Activated CD8-positive, alpha-beta memory T cell treated with anti-CD3 and anti-CD28 coated beads, Interleukin-2, amount 10 ng/mL, durations not matched to agents 7 days and 5 days (primary cell): ENCODE measurements at regions not wholly inside any gene's neighbourhood (a gene's known extent, or its start where the extent isn't known, plus 50 kb on each side); places are given as distances from the start of the nearest gene placed in this dataset.
"Not testable (repeated sequence)": the region's sequence is repeated elsewhere in the genome, so short reads cannot be mapped to it uniquely, and the experiment has no call there.

Source experiments
- ATAC-seq: fragments of 150-1000 bp; cut with Tn5 transposase; one replicate; pipeline ENCODE4 v1.10.0; 2021; ENCODE audit warnings: moderate library complexity
- CTCF ChIA-PET: fragments of 350-600 bp; sonication (Branson Sonifier 250); formaldehyde crosslinking; loops from one replicate; lab custom pipeline; 2021; ENCODE audit warnings: antibody characterized with exemption; lab: Charles Lee
- DNase-seq: peaks from one replicate; pipeline ENCODE4 v3.0.0-alpha.2; 2020
- H3K27ac Mint-ChIP-seq: one replicate; pipeline ENCODE4 v1.8.0; 2021; ENCODE audit warnings: mild to moderate bottlenecking, mixed read lengths
- H3K27me3 Mint-ChIP-seq: one replicate; pipeline ENCODE4 v1.8.0; 2021; ENCODE audit warnings: mixed read lengths
- H3K36me3 Mint-ChIP-seq: one replicate; pipeline ENCODE4 v1.8.0; 2021; ENCODE audit warnings: mild to moderate bottlenecking, mixed read lengths
- H3K4me1 Mint-ChIP-seq: one replicate; pipeline ENCODE4 v1.8.0; 2021; ENCODE audit warnings: mixed read lengths
- H3K4me3 Mint-ChIP-seq: one replicate; pipeline ENCODE4 v1.8.0; 2021; ENCODE audit warnings: mild to moderate bottlenecking, moderate library complexity, mixed read lengths
- H3K9me3 Mint-ChIP-seq: one replicate; pipeline ENCODE4 v1.8.0; 2022; ENCODE audit warnings: low read depth, mixed read lengths

DNA sequence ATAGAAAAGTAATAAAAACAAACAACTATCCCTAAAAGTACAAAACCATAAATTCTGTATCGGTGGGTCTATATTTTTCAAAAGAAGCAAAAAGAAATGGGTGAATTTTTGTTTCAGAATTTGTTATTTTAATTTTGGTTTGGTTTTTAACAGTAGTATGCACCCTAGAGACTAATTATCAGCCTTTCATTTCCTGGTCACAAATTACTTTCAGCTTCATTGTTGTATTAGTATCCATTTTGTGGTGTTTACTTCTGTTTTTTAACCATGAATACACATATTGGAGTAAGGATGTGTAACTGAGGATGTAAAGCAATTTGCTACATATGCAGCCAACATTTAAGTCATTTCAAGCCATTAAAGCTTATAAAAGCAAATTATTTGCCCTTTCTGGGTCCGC lies 97.8 kb downstream of the LUZP4 start:
- Mint-ChIP-seq H3K4me1 (no peaks in the 10 kb centered on the region), H3K36me3 (no peaks in the 10 kb centered on the region), H3K9me3 (no peaks in the 10 kb centered on the region), H3K27me3 (no peaks in the 10 kb centered on the region), H3K4me3 (no peak overlapping the region), H3K27ac (no peak overlapping the region)
- DNase-seq (no peak), ATAC-seq (no peak)
- CTCF ChIA-PET = no interaction called here

DNA sequence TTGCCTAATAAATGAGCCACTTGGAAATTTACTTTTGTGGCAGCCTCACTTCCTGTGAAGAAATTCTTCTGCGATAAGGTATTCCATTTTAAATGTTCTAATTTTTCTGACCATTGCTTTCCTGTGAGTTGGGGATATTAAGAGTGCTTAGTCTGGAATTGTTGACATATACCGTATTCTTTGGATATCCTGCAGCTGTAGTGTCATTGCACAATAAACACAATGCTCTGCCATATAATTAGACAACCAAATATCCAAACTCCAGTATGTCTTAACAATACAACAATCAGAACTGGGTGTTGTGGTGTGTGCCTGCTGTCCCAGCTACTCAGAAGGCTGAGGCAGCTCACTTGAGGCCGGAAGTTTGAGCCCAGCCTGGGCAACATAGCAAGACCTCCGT lies 99.4 kb downstream of the LUZP4 start:
- Mint-ChIP-seq H3K4me1 (no peaks in the 10 kb centered on the region), H3K4me3 (no peak overlapping the region), H3K36me3 (no peaks in the 10 kb centered on the region), H3K9me3 (no peaks in the 10 kb centered on the region), H3K27me3 (no peaks in the 10 kb centered on the region), H3K27ac (no peak overlapping the region)
- CTCF ChIA-PET = no interaction called here
- ATAC-seq (no peak), DNase-seq (no peak)

DNA sequence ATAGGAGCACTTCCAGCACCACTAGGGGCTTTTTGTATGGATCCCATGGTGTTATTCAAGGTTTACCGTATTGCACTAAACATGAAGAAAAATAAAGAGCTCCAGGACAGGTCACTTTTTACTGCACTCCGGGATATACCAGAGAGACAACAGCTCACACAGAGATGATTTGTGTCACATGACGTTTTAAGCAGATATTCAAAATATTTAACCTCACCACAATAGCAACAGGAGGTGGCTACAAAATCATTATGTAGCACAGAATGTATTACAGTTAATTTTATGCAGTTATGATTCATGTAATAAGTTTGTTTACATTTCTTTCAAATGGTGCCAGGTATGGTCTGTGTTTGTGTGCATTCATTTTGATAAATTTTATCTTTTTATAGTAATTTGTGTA lies 100.6 kb downstream of the LUZP4 start:
- CTCF ChIA-PET = no interaction called here
- Mint-ChIP-seq H3K27me3 (no peaks in the 10 kb centered on the region), H3K27ac (no peak overlapping the region), H3K4me3 (no peak overlapping the region), H3K36me3 (no peaks in the 10 kb centered on the region), H3K9me3 (no peaks in the 10 kb centered on the region), H3K4me1 (no peaks in the 10 kb centered on the region)
- no peak for DNase-seq
- ATAC-seq = no peak

DNA sequence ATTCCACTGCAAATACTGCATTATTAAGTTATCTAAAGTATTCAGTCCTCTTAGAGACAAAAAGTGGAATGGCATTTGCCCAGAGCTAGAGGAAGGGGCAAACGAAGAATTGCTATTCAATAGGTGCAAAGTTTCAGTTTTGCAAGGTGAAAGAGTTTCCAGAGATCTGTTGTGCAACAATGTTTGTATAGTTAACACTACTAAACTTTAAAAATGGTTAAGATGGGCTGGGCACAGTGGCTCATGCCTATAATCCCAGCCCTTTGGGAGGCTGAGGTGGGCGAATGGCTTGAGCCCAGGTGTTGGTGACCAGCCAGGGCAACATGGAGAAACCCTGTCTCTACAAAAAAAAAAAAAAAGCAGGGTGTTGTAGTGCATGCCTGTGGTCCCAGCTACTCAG lies 102.5 kb downstream of the LUZP4 start:
- CTCF ChIA-PET = no interaction called here
- ATAC-seq (no peak), DNase-seq (no peak)
- Mint-ChIP-seq H3K27me3 (no peaks in the 10 kb centered on the region), H3K27ac (no peak overlapping the region), H3K4me1 (no peaks in the 10 kb centered on the region), H3K4me3 (no peak overlapping the region), H3K9me3 (no peaks in the 10 kb centered on the region), H3K36me3 (no peaks in the 10 kb centered on the region)

DNA sequence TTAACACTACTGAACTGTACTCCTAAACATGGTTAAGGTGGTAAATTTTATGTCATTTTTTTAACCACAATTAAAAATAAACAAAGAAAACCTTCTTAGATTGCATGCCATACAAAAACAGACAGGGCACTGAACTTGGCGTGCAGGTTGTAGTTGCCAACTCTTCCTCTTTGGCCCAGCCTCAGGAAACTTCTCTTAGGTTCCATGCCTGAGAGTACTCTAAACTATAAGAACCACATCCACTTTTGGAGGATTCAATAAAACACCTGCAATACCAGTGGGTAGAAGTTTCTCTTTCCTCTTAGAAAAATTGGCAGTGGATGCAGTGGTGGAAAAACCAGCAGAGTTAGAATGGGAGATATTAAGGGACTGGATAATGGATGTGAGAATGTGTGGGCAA lies 103.4 kb downstream of the LUZP4 start:
- H3K27me3 Mint-ChIP-seq = no peaks in the 10 kb centered on the region
- H3K9me3 Mint-ChIP-seq = no peaks in the 10 kb centered on the region
- no peaks in the 10 kb centered on the region for H3K36me3 Mint-ChIP-seq
- ATAC-seq = no peak
- no peak for DNase-seq
- no peak overlapping the region for H3K27ac Mint-ChIP-seq
- H3K4me3 Mint-ChIP-seq = no peak overlapping the region
- H3K4me1 Mint-ChIP-seq = no peaks in the 10 kb centered on the region
- CTCF ChIA-PET = no interaction called here

DNA sequence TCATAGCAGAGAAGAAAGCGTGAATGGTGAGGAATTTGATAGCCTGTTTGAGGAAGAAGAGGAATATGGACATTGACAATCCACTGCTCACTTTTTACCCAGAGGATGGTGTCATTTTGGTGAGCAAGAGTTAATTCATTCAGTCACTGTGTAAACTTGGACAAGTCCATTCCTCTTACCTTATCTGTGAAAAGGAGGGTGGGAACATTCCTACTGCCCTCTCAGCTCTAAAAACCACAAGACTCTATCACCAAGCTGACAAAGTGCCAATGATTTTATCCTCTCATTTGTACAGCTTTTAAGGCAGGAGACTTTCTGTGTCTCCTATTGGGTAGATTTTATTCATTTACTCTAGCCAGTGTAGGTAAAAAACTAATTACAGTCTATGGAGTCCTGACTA lies 103.8 kb downstream of the LUZP4 start:
- DNase-seq = no peak
- H3K4me3 Mint-ChIP-seq = no peak overlapping the region
- no peaks in the 10 kb centered on the region for H3K9me3 Mint-ChIP-seq
- no peaks in the 10 kb centered on the region for H3K4me1 Mint-ChIP-seq
- CTCF ChIA-PET = no interaction called here
- H3K36me3 Mint-ChIP-seq = no peaks in the 10 kb centered on the region
- no peak overlapping the region for H3K27ac Mint-ChIP-seq
- ATAC-seq = no peak
- H3K27me3 Mint-ChIP-seq = no peaks in the 10 kb centered on the region

DNA sequence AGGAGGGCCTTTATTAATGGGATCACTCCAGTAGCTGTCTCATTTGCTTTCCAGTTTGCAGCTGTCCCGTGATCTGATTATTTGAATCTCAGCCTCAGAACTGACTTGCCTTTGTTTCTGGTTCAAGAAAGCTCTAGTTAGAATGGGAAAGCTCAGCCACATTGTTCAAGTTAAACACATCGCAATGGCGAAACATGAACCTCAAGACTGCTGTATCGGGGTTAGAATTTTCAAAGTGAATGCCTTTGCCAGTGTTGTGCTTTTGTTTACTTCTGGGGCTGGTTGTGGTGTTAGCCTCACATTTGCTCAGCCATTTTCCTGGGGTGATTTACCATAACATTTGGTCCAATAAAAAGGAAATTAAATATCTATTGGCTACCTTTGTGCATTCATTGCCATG lies 105.3 kb downstream of the LUZP4 start:
- H3K9me3 Mint-ChIP-seq, H3K4me3 Mint-ChIP-seq, H3K27ac Mint-ChIP-seq, H3K27me3 Mint-ChIP-seq, CTCF ChIA-PET, DNase-seq, H3K4me1 Mint-ChIP-seq, ATAC-seq, H3K36me3 Mint-ChIP-seq: not testable (repeated sequence)

DNA sequence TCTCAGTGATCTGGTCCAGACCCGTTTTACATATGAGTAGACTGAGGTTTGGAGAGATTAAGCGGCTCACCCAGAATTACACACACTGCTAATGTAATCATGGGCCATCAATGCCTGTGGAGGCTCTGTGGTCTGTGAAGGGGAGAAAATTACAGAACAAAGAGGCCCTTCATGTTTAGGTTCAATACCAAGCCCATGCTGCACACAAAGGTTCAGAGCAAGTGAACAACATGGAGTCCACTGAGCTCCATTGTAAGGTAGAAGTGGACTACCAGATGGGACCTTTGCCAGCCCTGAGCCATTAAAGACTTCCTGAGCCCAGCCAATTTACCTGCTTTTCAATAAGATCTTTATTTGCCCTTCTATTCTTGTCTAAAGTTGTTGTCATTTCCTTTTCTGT lies 109.8 kb downstream of the LUZP4 start:
- ATAC-seq = no peak
- H3K9me3 Mint-ChIP-seq = peaks cover 2% of the 10 kb centered on the region
- CTCF ChIA-PET = no interaction called here
- H3K4me3 Mint-ChIP-seq = no peak overlapping the region
- no peaks in the 10 kb centered on the region for H3K36me3 Mint-ChIP-seq
- H3K4me1 Mint-ChIP-seq = no peaks in the 10 kb centered on the region
- no peak overlapping the region for H3K27ac Mint-ChIP-seq
- no peaks in the 10 kb centered on the region for H3K27me3 Mint-ChIP-seq
- DNase-seq = no peak

DNA sequence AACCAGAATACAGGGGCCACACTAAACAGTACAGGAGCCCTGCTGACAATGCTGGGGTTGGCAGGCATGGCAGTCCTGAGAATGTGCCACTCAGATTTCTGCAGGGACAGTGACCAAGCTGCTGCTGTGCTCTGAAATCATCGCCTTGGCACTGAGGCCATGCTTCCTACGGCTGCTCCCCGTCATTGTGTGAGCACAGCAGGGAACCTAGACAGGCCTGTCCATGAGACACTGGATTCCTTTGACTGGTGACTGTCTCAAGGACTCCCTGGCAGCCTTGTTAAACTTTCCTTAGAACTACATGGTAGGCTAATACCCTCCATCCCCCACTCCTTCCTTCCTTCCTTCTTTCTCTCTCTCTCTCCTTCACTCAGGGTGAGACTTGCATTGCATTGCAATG lies 111.4 kb downstream of the LUZP4 start:
- CTCF ChIA-PET = no interaction called here
- no peaks in the 10 kb centered on the region for H3K4me1 Mint-ChIP-seq
- ATAC-seq (no peak), DNase-seq (no peak)
- no peak overlapping the region for H3K27ac Mint-ChIP-seq
- no peaks in the 10 kb centered on the region for H3K36me3 Mint-ChIP-seq
- H3K9me3 Mint-ChIP-seq = peaks cover 2% of the 10 kb centered on the region
- no peak overlapping the region for H3K4me3 Mint-ChIP-seq
- no peaks in the 10 kb centered on the region for H3K27me3 Mint-ChIP-seq

DNA sequence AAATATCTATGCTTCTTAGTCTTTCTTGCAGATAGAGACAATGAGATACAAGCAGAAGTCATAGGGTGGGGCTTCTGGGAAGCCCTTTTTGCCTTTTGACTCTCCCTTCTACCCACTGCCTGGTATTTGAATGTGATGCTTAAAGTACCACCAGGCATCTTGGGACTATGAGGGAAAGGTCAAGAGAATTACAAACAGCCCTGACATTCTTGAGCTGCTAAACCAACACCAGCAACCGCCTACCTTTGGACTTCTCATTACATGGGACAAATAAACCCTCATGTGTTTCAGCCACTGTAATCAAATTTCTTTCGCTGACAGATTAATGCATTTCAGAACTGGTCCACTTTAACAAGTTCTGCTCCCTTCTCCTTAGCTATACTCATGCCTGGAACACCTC lies 112.8 kb downstream of the LUZP4 start:
- Mint-ChIP-seq H3K4me3 (no peak overlapping the region), H3K27ac (no peak overlapping the region), H3K9me3 (peaks cover 2% of the 10 kb centered on the region), H3K27me3 (no peaks in the 10 kb centered on the region), H3K36me3 (no peaks in the 10 kb centered on the region), H3K4me1 (no peaks in the 10 kb centered on the region)
- ATAC-seq (no peak), DNase-seq (no peak)
- CTCF ChIA-PET = no interaction called here

DNA sequence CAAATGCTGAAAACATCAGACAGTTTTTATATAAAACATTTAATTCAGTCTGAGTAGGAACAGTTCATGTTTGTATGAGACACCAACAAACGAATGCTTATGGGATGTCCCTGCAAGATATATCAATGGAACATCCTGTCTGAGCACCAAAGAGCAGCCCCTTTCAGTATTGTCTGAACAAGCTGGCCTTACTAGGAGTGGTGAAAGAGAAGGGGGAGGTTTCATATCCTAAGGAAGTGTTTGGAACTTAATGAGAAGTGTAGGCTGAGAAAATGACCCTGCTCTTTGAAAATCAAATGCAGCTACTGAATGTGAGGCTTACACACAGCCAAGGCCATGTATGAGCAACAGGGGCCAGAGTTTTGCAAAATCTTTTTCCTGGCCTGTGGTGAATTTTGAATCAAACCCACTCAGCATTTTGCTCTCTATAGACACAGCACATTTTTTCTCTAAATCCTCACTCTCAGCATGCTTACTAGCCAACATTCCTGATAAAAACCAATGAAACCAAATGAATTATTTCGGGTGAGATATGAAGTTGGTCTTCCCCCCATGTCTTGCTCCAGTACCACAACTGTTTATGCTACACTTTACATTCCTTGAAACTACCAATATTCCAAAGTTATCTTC lies 119.4 kb downstream of the LUZP4 start:
- Mint-ChIP-seq H3K27ac (no peak overlapping the region), H3K27me3 (no peaks in the 10 kb centered on the region), H3K4me3 (no peak overlapping the region), H3K36me3 (no peaks in the 10 kb centered on the region), H3K9me3 (peaks cover 2% of the 10 kb centered on the region), H3K4me1 (no peaks in the 10 kb centered on the region)
- CTCF ChIA-PET = no interaction called here
- ATAC-seq = no peak
- DNase-seq = no peak

DNA sequence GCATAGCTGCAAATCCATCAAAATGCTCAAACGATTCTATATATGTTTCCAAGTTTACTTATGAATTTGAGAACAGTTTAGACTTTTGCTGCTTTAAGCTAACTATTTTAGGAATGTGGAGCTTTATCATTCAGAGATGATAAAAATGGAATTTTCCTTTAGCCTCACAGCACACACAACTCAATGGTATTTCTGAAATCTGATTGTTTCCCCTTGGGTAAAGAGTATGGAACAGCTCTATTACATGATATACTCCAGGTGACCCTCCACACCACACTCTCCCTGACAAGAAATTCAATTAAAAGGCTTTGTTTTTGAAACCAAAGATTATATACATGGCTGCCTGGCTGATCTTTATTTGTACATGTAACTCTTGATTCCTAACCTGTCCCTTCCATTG lies 120.0 kb downstream of the LUZP4 start:
- CTCF ChIA-PET = no interaction called here
- Mint-ChIP-seq H3K4me1 (no peaks in the 10 kb centered on the region), H3K36me3 (no peaks in the 10 kb centered on the region), H3K27me3 (no peaks in the 10 kb centered on the region), H3K9me3 (peaks cover 2% of the 10 kb centered on the region), H3K27ac (no peak overlapping the region), H3K4me3 (no peak overlapping the region)
- DNase-seq = no peak
- ATAC-seq = no peak

DNA sequence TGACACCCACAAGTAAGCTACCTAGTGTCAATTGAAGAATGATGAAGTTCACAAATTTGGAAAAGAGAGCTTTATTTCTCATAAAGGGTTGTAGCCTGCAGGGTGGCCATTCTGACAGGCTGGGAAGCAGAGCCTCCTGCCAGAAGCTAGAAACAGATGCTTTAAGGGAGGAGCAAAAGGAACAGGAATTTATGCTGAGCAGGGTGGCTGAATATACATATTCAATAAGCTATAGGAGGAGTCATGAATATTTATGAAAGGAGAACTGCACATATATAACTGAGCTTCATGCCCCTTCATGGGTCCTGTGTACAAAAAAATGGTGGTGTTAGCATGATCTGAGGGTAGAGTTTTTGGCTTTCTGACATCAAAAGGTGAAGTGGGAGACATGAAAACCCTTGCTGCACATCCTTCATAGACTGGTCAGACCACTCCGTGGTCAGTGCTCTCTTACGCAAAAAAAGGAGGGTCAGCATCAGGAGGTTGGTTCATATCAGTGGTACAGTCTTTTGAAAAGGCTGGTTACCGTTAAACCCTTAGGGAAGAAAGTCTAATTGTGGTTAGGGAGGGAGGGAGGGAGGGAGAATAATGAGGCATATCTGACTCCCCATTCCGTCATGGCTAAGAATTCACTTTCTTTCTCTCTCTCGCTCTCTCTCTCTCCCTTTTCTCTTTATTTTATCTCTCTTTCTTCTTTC lies 121.4 kb downstream of the LUZP4 start:
- H3K36me3 Mint-ChIP-seq = no peaks in the 10 kb centered on the region
- no peaks in the 10 kb centered on the region for H3K27me3 Mint-ChIP-seq
- H3K4me1 Mint-ChIP-seq = no peaks in the 10 kb centered on the region
- H3K27ac Mint-ChIP-seq = no peak overlapping the region
- H3K4me3 Mint-ChIP-seq = no peak overlapping the region
- ATAC-seq = no peak
- CTCF ChIA-PET = no interaction called here
- no peak for DNase-seq
- H3K9me3 Mint-ChIP-seq = peaks cover 2% of the 10 kb centered on the region

DNA sequence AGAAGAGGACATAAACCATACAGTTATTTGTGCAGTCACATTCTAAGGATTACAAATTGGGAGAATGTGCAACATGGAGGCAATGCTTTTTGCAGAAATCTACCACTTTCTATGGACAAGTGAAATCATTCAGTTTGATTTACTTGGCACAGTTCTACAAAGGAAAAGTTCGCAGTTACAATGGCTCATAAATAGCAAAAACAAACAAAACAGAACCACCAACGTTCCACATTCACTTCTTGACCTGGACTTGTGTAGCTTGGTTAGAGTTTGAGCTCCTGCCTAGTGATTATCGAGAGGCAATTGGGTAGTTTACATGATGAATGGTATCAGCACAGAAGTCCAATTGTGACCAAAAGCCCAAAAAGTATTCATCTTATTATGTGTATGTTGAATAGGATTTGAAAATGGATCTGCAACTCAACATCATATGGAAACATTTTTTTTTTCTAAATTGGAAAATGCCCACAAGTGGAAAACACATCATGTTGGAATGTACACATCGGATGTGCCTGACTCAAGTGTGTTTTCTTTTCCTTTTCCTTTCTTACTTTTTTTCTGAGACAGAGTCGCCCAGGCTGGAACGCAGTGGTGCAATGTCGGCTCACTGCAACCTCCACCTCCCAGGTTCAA lies 123.8 kb downstream of the LUZP4 start:
- Mint-ChIP-seq H3K4me1 (no peaks in the 10 kb centered on the region), H3K4me3 (no peak overlapping the region), H3K36me3 (no peaks in the 10 kb centered on the region), H3K27me3 (no peaks in the 10 kb centered on the region), H3K27ac (no peak overlapping the region), H3K9me3 (peaks cover 2% of the 10 kb centered on the region)
- CTCF ChIA-PET = no interaction called here
- DNase-seq = no peak
- ATAC-seq = no peak
